Activated T-cell treated with anti-CD3 and anti-CD28 coated beads for 24 hours (primary cell): ENCODE measurements at regions not wholly inside any gene's neighbourhood (a gene's known extent, or its start where the extent isn't known, plus 50 kb on each side); places are given as distances from the start of the nearest gene placed in this dataset.
"Not testable (repeated sequence)": the region's sequence is repeated elsewhere in the genome, so short reads cannot be mapped to it uniquely, and the experiment has no call there.

ENCODE experiments used
- DNase-seq: peaks from one replicate; pipeline ENCODE4 v3.0.0-alpha.2; 2020; ENCODE audit warnings: low read depth

DNA sequence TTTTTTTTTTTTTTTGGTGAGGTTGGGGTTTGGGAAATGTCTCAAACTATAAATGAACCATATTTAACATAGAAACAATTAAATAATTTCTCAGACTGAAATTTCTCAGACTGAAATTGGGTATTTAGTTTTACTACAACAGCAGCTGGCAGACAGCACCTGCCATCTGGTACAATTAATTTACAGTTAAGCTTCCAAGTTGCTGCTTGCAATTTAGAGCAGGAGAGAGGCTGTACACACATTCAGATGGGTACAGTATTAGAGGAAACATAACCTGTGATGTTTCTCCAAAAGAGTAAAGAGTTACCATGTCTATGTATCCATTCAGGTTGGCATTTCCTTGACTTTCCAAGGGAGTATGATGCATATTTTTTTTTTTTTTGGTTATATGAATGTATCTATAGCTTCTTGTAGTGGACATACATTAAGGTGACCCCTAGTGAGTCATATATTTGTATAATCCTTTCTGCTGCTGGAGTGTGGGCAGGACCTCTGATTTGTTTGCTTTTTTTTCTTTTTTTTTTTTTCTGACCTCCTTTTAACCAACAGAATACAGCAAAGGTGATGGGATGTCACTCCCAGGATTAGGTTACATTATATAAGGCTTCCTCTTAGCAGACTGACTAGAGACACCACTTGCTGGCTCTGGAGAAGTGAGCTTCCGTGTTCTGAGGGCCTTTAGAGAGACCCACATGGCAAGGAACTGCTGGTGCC, 201.7 kb downstream of the PTH2R start:
- no peak for DNase-seq

DNA sequence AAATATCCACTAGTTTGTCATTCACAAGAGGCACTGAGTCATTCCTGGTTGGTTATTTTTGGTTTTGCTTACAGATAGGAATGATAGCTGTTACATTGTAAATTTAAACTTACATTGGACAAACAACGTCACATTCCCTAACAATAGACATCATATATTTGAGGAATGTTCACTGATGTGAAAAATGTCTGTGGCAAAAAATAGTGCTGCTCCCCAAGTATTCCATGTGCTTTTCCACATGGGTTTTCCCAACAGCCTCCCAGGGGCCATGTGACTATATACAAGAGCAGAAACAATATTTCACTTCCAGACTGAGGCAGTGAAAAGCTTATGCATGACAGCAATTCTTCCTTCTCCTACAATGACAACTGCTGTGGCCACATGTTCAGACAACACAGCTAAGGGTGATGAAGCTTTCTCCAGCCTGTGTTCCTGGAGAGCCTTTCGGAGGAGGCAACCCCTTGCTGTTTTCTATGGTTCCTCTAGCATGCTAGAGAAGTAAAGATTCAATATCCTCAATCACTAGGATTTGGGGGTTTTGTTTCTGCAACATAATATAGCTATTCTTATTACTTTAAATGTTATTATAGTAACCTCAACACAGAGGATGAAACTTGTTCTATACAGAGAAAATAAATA, 202.7 kb downstream of the PTH2R start:
- DNase-seq, result no peak

DNA sequence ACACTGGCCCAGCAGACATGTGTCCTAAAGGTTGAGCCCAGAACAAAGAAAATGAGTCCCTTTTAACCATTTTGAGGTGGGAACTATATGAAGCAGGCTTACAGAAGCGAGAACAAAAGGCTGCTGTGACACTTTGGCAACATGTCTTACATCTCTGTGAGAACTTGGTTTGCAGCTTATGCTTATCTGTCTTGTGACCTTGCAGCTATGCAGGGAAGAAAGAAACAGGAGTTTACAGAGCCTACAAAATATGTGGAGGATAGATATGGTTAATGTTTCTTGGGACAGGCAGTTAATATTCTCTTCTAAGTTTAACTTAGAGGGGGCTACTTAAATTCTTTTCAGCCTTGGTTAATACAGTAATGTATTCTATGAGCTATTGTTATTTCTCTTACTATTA, 209.1 kb downstream of the PTH2R start:
- DNase-seq, result not testable (repeated sequence)

DNA sequence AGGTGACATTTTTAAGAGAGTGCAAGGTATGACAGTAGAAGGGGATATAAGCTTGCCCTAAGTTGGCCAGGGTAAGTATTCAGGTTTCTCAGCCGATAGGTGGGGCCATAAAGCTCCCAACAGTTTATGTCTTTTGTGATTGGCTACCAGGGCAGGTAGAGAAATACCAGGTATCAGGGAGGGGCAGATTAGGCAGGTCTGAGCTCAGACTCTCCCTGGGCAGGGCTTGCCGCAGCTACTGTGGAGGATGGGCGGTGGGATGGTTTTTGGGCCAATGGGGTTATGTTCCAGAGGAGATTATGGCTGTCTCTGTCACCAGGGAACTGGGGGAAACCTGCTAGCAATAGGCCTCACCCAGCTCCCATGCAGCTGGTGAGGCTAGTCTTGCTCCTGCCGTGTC, 211.6 kb downstream of the PTH2R start:
- no peak for DNase-seq

DNA sequence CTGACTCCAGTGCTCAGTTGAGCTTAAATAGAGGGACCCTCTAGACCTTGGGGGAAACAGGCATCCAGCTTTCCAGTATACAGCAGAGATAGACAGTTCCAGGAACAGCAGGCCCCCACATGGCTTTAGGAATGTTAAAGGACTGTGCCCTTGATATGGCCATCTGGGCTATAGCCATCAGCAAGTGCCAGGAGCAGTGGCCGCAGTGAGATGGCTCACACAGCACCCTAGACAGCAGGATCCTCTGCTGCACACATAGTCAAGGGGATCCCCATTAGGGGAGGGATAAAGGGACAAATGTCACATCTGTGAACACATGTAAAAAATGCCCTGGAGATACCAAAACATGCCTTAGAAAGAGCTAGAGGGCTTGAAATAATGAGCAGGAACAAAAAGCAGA, 213.4 kb downstream of the PTH2R start:
- DNase-seq, result no peak

DNA sequence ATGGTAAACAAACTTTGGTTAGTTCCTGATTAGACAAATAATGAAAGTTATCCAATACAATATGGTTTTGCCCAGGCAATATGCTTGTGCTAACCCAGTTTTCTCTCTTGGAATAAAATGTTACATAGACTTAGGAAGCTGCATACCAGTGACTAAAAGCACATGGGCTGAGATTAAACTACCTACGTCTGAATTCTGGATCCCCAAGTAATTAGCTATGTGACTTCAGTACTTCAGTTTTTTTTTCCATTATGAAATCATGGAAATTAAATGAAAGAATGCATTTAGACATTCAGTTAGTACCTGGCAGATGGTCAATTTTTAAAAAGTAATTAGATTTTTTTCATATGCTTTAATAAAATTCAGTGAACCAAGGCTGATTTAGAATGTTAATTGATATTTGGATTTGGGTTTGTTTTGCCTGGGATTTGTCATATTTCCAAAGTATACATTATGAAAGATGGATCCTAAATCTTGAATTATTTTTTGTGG, 213.9 kb downstream of the PTH2R start:
- DNase-seq, result no peak

DNA sequence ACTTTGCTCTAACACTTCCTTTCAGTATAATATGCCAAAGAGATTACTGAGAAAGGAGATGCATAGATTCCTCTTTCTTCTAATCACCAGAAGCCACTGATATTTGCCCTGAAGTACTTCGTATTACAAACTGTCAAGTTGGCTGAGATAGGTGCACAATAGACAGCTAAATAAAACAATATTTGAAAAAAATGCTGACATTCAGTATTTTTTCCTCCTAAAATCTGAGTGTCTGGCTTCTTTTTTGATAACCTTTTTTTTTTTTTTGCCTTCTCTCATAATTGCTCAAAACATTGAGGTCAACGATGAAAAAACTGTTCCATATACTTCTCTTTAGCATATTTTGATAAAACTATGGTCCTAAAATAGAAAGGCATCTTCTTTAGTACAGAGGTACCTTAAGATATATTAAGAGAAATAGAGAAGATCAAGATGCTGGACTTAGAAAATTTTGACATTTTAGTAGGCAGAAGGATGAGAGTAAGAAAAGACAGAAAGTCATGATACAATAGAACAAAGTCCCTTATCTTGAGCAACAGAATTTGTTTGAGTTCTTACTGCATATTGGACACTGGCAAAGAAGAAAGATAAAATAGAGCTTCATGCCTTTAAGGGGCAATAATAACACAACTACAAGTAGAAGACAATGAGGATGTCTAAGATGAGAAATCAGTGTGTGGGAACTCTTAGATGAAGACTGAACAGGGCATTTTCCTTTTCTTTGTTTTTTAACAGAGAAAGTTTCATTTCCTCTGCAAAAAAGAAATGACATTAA, 220.7 kb downstream of the PTH2R start:
- DNase-seq, result no peak

DNA sequence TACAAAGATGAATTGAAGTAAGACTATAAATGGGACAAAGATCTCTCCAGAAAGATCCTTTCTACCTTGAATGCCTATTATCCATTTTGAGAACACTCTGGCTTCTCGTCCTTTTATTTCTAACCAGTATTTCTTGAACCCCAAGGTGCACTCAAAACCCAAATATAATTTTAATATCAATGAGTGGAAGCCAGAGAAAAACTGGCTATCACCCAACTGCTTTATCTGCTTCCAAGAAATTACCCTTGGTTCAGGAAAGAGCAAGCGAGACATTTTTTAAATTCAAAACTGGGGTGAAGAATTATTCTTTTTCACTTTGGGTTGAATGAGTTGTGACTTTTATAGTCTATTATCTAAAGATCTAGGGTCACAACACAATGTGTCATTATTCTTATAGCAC, 221.3 kb downstream of the PTH2R start:
- DNase-seq, result no peak

DNA sequence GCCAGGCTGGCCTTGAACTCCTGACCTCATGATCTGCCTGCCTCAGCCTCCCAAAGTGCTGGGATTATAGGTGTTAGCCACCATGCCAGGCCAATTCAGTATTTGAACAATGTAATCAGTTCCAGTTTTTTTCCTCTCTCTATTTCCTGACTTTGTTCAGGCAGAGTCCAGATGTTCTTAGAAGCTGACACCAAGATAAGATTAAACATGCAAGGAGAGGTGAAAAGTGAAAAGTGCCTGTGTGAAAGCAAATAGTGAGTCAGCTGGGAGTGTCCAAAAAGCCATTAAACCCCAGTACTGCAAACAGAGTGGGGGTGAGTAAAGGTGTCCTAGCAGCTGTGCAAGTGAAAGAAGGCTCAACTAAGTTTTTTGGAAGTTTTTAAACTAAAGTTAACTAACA, 231.5 kb downstream of the PTH2R start:
- no peak for DNase-seq

DNA sequence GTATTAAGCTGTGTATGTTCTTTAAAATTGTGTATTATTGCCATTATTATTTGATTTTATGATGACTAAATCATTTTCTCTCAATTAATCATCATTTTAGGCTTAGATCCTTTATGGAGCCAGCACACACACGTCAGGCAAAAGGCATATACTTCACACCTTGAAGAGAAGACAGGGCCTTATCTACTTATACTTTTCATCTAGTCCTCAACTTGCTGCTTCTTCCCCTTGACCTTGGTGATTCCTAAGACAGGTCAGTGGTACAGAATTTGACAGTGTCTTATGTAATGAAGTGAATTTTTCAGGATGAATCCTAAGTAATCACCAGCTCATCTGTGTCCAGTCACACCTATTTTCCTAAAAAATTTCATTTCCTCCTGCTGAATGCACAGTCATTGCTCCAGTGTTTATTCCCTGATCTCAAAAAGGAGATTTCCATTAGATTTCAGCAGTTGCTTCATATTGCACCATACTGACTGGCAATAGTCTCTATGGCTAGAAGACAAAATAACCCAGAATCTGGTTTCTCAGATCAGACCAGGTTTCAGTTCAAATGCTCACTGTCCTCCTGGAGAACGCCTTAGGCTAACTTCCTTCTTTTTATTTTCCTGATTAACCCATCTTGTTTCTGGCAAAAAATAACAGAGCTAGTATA, 235.7 kb downstream of the PTH2R start:
- no peak for DNase-seq

DNA sequence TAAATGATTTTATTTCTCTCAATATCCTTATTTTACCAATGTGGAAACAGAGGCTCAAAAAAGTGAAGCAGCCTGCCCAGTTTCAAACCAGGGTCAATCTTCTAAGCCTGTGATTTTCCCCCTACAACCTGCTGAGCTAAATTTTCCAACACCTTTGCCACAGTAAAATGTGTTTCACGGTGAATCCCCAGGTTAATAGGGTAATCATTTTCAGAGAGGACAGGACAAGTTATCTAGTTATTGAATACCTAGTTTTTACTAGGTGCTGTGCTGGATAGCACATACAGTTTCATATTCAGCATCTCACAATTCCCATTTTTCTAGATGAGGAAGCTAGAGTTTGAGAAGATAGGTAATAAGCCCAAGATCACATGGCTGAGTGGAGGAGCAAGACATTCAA, 236.6 kb downstream of the PTH2R start:
- no peak for DNase-seq

DNA sequence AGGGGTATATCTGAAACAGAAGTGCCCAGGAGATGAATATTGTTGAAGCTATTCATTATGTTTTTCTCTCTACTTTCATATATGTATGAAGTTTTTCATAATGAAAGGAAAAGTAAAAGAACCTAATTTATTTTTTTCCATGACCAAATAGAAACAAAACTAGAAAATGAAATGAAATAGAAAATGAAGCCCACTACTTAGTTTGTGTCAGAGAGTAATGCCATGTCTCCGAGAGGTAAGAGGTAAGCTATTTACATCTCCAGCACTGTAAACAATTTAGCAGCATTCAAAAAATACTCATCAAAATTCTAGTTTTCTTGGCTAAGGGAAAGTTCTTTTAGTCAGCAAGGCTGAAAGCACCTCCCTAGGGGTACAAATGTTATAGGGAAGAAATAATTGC, 238.6 kb downstream of the PTH2R start:
- DNase-seq, result no peak

DNA sequence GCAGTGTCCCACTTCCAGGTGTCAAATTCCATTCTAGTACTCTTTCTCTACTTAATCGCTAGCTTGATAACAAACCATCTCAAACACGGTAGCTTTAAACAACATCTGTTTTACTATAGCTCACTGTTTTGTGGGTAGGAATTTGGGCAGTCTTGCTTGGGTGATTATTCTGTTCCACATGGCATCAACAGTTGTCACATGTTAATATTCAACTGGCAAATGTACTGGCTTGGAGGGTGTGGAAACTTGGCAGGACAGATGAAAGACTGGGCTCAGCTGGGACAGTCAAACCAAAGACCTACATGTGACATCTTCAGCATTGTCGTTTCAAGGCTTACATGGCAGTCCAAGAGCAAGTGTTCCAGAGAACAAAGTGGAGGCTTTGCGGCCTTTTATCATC, 241.8 kb downstream of the PTH2R start:
- DNase-seq, result no peak

DNA sequence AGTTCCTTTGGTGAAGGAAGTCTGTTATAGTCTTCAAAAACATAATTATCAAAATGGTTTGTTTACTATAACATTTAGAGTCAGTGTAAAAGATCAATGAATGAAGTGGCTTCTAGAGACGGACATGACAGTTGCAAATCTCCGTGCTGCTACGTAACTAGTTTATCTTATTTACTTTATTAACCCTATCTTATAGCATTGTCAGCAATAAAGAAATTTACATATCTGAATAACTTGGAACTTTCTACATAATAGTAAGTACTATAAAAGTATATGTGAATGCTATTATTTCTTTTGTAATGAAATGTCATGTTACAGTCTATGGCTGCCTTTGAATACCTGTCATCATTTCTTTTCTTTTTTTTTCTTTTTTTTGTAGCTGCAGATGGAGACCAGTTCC, 246.8 kb downstream of the PTH2R start:
- DNase-seq, result no peak

DNA sequence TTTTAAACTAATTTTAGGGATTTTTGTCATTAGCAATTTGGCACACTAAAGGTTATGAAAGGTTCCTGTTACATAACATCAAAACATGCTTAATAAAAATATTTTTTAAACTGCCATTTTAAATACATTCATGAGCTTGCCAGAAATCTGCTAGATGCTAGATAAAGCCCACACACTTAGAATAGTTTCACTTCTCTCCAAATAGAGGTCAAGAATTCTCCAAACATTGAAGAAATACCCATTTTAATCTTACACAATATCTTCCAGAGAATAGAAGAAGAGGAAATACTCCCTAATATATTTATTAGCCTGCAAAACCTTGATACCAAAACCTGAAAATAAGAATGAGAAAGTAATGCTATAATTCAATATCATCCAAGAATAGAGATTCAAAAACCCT, 247.5 kb downstream of the PTH2R start:
- no peak for DNase-seq

DNA sequence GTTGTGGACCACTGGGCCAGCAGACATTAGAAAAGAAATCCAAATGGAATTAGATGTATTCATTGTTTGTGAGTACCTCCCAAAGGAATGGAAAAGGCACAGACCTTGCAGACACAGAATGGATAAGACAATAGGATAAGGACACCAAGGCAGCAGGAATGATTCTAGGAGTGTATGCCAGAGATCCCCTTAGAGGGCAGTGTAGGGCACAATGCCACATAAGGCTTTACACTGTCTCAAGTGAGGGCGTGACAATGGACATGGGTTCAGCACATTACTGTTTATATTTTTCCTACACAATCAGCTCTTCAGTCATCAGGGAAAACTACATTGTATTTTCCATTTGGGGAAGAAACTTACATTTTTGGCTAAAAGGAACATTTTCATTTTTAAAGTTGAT, 250.9 kb downstream of the PTH2R start:
- no peak for DNase-seq

DNA sequence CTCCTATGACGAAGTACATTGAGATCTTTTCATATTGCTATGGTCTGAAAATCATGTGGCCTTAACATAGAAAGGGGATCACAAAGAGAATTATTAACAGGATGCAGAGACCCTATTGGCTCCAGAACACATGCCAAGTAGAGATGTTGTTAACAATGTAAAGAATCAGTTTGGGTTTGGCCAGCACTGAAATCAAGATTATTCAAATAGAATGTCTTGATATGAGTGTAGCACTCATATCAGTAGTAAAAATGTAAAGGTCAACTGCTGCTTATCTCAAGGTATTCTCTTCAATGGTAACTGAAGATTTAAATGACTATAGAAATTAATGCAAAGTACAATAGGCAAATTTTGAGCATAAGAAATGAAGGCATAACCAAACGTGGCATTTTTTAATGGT, 262.8 kb downstream of the PTH2R start:
- DNase-seq, result no peak

DNA sequence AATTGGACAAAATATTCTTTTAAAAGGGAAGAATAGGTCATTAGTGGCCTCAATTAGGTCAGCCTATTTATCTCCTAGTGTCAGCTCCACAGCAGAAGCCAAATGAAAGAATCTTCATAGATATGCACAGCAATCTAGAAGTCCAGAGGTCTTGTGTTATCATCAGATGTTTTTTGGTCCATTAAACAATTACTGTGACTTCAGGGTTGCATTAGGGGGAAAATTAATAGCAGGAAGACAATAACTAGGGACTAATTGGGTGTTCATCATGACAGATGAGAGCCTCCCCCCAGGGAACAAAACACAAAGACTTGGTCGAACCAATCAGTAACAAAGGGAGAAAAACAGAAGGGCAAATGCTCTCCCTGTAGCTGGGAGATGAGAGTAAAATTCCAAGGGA, 264.7 kb downstream of the PTH2R start:
- no peak for DNase-seq

DNA sequence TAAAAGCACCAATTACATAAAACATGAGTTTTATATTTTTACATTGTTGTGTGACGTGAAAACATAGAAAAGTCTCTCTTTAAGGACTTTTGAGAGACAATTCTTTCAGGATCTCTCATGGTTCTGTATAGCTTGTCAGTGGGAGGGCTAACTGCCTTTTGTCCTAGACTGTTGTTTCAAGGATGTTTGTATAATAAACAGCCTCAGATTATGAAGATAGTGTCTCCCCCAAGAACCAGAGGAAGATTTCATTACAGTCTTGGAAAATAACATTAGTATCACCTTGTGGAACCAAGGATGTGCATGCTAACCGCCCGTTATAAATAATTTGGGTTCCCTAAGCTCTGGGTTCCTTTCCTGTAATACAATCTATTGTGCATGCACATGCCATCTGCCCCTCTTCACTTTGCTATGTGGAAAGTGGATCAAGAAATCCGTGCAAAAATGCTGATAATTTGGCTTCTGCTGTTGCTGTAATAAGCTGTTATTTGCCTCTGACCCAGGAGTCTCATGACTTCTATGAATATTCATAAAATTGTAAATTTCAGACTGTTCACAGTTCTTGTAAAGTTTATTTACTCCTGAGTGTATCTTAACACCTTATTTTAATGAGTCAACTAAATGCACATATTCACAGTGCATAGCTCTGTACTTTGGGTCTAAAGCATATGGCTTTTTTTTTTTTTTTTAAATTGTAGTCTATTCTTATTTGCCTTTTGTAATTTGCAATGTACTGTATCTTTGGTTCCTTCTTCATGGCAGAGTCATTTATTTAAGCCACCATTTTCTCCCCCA, 265.5 kb downstream of the PTH2R start:
- DNase-seq, result no peak

DNA sequence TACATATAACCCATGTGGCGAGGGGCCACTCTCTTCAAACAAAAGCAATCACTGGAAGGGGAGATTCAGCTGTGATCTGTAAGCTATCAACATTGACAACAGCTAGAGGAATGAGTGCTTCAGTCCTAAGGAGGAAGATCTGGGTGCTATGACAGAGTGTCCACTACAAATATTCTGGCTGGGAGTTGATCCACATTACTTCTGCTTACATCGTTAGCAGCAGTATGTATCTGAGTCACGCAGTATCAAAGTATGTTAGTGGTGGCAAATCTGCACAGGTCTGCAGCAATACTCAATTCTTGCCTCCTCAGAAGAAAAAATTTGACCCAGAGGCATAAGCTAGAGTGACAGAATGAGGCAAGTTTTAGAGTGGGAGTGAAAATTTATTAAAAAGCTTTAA, 267.0 kb downstream of the PTH2R start:
- no peak for DNase-seq

DNA sequence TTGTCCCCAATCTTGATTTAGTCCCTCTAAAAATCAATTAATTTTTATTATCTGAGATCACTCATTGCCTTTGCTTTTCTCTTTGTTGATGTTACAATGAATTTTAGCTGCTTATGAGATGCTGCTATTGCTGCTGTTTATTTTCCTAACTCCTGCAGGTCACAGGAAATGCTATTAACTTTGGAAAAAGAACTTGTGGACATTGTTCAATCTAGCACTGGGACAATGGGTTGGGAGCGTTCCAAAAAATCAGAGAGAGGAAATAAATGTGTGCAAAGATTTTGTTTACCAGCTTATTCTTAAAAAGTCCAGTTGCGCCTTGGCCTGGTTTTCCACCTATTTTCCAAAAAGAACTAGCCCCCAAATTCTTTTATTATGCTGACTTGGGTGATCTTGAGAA, 268.3 kb downstream of the PTH2R start:
- DNase-seq, result no peak

DNA sequence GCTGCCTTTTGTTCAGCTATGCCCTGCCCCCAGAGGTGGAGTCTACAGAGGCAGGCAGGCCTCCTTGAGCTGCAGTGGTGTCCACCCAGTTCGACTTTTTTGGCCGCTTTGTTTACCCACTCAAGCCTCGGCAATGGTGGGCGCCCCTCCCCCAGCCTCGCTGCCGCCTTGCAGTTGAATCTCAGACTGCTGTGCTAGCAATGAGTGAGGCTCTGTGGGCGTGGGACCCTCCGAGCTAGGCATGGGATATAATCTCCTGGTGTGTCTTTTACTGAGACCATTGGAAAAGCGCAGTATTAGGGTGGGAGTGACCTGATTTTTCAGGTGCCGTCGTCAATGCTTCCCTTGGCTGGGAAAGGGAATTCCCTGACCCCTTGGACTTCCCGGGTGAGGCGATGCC, 279.3 kb downstream of the PTH2R start:
- DNase-seq, result not testable (repeated sequence)
